Astrocyte of the cerebellum (primary cell): ENCODE measurements at regions not wholly inside any gene's neighbourhood (a gene's known extent, or its start where the extent isn't known, plus 50 kb on each side); places are given as distances from the start of the nearest gene placed in this dataset.

Experiments
- DNase-seq: peaks from one replicate; pipeline ENCODE4 v3.0.0-alpha.2; 2011; ENCODE audit warnings: low read depth
- H3K4me3 ChIP-seq: 2 replicates; pipeline ENCODE4 v1.5.1; 2011; ENCODE audit warnings: mild to moderate bottlenecking, low read depth, low read length, moderate library complexity
- CTCF ChIP-seq: IDR thresholded peaks from 2 replicates; pipeline ENCODE4 v1.5.1; 2012; ENCODE audit warnings: low read length, low read depth, moderate library complexity, mild to moderate bottlenecking; ENCODE audit errors: missing control alignments
- in situ Hi-C: cut with HindIII; loops from 2 replicates; pipeline ENCODE4 v1.10.0; 2017; ENCODE audit warnings: low sequenced_read_pairs

DNA sequence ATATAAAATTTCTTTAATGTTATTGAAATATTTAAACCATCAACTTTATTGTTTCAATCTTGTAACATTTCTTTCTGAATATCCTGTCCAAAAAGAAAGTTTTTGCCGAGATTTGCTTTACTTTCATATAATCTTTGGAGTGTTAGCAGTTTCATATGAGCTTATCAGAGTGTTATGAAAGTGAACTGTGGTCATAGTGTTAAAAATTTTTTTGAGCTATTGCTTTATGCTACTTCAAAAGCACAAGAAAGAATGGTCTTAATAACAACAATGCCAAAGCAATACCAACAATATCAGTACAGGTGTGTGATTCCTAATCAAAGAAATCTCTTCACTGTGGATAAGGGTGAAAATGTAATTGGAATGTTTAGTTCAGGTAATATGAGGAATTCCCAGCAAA, 1994.9 kb upstream of the FLRT2 start:
- in situ Hi-C loops = no loop called here
- H3K4me3 ChIP-seq = no peak overlapping the region
- DNase-seq = no peak
- TF ChIP-seq CTCF = no peak

- DNase-seq = no peak
- in situ Hi-C loops = no loop called here
- no peak overlapping the region for H3K4me3 ChIP-seq
- no peak for TF ChIP-seq CTCF
These were observed 1994.5 kb upstream of the FLRT2 start for GRCh38 chr14:83535444-83535843.

- no peak overlapping the region for H3K4me3 ChIP-seq
- DNase-seq = no peak
- in situ Hi-C loops = no loop called here
- TF ChIP-seq CTCF = no peak
These were observed 1988.8 kb upstream of the FLRT2 start for GRCh38 chr14:83541147-83541546.

DNA sequence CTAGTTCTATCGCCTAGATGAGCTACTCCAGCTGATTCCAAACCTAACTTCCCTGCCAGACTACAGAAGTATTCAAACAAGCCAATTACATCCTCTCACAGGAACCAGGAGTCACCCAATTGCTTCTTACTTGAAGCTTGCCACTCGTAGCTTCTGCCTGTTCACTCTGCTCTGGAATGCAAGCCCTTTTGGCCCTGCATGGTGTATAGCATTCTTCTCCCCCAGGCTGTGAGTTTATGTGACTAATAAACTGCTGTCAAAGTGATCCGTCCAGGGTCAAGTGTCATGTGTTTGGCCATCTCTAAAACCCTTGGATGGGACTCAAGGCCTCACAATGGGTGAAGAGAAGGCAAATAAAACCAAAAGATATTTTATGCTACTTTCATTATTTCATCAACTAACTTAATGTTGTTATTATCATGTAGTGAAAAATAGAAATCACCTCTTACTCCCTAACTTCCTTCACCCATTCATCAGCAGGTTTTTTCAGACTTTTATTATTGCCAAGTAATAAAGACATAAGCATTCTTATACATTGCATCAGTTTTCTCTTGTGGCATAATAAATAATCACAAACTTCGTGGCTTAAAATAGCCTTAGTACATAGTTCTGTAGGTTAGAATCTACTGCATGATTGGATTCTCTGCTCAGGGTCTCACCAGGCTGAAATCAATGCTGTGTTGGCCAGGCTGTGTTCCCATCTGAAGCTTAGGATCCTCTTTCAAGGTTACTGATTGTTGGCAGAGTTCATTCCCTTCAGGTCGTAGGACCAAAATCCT, 1981.7 kb upstream of the FLRT2 start:
- in situ Hi-C loops = no loop called here

GRCh38 chr14:83556065-83556464, 1973.9 kb upstream of the FLRT2 start:
- DNase-seq = peak; percentile 49
- in situ Hi-C loops = no loop called here
- no peak overlapping the region for H3K4me3 ChIP-seq
- TF ChIP-seq CTCF = no peak

More for the DNA sequence above, 1981.7 kb upstream of the FLRT2 start:
- H3K4me3 ChIP-seq = no peak overlapping the region
- no peak for DNase-seq
- no peak for TF ChIP-seq CTCF

DNA sequence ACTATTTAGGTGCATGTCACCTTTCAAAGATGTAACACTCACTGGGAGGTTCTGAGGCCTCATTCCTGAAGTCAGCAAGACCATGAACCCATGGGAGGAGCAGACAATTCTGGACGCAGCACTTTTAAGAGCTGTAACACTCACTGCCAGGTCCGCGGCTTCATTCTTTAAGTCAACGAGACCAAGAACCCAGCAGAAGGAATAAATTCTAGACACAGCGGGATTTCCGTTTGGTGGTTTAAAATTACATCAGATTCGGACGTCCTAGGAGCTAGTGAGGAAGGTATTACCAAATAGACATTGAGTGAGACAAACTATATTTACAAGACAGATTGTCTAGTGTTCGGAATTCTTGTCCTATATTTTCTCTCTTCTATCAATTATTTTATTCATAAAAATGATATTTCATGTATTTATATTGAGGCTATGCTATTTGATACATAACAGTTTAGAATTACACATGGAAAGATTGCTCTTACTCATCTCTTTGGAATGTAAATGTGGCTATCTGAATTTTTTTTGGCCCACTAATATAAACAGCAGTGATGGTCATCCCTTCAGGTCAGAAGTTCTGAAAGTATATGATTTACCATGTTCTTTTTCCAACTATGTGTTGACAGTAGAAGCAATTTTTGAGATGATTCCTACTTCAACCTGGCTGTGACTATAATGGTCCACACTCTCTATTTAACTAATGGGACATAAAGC, 1973.0 kb upstream of the FLRT2 start:
- DNase-seq = peak; percentile 64
- no peak for TF ChIP-seq CTCF
- no peak overlapping the region for H3K4me3 ChIP-seq
- in situ Hi-C loops = no loop called here
